GM19023 (cell line): ENCODE measurements at regions not wholly inside any gene's neighbourhood (a gene's known extent, or its start where the extent isn't known, plus 50 kb on each side); places are given as distances from the start of the nearest gene placed in this dataset.
"Not testable (repeated sequence)": the region's sequence is repeated elsewhere in the genome, so short reads cannot be mapped to it uniquely, and the experiment has no call there.

ENCODE experiments used
- ATAC-seq: cut with Tn5 transposase; IDR thresholded peaks from one replicate; pipeline ENCODE4 v1.9.1; 2021; ENCODE audit warnings: mild to moderate bottlenecking, moderate library complexity; ENCODE audit not compliant: unreplicated experiment

DNA sequence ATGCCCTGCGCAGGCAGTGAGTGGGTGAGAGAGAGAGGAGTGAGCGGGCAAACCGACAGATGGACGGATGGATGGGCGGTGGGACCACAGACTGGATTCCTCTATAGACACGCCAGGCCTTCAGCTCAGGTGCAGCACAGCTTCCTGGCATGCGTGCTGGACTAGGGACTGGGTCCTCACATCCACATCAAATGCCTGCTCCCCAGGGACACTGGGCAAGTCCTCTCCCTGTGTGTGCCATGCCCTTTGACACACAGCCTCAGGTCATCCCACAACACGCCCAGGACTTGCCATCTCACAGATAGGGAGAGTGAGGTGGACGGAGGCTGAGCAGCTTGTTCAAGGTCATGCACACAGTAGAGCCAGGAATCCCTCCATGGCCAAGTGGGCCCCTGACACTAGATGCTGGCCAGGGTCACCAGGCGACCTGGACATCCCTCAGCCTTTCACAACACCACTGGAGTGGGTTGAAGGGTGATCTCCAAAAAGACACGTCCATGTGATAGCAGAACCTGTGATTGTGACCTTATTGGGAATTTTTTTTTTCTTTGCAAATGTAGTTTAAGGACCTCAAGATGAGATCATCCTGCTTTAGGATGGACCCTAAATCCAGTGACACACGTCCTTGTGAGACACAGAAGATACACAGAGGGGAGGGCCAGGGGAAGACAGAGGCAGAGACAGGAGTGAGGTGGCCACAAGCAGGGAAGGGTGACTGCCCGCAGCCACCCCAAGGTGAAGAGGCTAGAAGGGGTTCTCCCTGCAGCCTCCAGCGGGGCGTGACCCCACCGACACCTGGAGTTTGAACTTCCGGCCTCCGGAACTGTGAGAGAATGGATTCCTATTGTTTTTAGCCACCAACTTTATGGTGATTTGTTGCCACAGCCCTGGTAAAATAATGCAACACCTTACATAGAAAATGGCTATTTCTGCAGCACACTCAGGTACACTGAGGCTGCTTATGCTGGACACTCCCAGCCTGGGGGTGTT is 155.0 kb upstream of the CHST15 start:
- ATAC-seq, result no peak

DNA sequence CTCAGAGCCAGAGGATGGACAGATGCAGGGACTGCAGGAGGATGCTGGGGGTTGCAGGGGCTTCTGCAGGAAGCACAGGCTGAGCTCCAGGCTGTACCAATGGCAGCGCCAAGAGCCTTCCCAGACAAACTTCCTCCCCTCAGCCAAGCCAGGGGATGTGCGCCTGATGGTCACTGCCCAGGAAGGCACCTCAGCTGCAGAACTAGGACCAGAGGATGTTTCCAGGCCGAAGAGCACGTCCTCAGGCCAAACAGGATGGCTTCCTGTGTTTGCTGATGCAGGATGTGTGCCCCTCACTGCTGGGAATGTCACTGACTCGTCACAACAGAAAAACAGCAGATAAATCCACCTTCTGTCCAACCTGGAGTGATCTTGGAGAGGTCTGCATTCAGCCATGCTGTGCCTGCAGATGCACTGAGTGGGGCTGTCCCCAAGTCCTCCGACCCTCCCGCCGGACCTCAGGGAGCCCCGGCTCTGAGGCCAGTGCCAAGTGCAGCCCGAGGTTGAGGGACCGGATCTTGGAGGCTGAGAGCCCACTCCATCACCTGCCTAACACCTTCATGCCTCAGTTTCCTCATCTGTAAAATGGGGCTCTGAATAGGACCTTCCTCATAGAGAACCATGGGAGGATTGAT is 152.5 kb upstream of the CHST15 start:
- ATAC-seq, result no peak

DNA sequence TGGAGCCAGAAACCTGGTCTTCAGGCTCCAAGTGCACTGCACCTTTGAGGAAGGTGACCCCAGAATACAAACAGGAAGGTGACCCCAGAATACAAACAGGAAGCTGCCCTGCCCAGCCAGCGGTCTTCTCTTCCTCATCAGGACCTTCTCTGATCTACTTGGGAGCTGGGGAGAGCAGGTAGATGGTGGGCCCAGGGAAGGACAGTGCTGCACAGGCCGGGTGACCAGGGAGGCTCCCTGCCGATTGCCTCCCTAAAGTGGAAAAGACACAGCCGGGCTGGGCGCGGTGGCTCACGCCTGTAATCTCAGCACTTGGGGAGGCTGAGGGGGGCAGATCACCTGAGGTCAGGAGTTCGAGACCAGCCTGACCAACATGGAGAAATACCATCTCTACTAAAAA is 151.8 kb upstream of the CHST15 start:
- no peak for ATAC-seq

DNA sequence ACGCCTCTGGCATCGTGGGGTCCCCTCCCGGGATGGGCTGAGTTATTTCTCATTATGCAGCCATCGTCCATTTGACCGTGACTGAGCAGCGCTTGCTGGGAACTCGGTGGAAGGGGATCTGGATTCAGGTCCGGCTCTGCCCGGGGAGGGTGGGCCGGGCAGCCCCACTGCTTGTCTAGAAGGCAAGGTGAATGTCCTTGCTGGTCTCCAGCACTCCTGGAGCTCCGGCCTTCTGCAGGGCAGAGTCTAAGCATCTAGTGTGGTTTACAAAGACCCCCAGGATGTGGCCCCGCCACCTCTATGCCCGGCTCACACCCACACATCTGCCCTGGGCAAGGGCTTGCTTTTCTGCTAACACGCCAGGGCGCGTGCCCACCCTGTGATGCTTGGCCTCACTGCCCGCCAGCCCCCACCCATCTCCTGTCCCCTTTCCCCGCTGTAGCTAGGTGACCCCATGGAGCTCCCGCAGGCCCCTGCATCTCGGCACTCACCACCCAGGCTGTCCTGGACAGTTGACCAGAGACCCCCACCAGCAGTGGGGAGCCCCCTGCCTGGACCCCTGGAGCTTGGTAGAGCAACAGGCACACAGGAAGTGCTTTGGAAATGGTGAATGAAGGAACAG is 151.0 kb upstream of the CHST15 start:
- no peak for ATAC-seq

DNA sequence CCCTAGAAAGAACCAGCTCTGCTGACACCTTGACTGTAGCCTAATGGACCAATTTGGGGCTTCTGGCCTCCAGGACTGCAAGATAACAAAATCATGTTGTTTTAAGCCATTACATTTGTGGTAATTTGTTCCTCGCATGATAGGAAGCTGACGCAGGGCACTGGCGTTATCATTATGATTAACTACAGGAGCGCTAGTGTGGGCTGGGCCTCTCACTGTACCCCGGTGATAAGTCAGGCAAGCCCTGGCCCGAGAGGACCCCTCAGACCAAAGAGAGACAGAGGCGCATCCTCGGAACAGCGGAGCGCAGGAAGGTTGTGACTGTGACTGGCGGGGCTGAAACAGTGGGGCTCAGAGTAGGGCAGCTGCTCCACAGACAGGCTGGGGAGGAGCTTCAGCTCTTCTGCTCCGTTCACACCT is 150.3 kb upstream of the CHST15 start:
- ATAC-seq, result no peak

DNA sequence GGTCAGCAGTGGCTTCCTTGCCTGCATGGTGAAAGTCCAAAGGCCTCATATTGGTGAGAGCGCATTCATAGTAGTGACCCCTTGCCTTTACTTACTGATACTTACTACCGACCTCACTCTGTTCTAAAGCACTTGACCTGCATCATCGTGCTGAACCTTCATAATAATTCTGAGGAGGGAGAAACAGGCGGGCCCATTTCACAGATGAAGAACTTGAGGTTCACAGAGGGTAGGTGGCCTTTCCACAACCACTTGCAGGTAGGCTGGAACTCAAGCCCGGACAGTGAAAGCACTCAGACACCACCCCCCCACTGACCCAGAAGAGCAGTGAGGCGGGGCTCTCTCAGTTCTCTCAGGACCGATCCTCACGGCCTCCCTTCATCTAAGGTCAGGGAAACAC is 149.4 kb upstream of the CHST15 start:
- ATAC-seq, result no peak

DNA sequence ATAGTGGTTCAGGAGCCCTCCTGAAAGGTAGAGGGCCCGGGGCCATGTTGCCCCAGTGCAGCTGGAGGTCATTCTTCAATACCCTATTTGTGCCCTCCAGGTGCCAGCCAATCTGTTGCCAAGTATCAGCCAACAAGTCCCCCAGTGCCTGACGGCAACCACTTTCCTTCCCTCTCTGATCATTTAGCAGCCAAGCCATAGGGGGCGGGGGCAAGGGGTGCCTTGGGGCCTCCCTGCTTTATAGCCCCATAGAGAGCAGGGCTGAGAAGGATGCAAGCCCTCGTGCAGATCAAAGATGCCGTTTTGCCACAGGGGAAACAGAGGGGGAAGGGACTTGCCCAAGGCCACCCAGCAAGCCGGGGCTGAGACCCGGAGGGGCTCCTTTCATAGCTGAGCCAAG is 149.0 kb upstream of the CHST15 start:
- no peak for ATAC-seq

DNA sequence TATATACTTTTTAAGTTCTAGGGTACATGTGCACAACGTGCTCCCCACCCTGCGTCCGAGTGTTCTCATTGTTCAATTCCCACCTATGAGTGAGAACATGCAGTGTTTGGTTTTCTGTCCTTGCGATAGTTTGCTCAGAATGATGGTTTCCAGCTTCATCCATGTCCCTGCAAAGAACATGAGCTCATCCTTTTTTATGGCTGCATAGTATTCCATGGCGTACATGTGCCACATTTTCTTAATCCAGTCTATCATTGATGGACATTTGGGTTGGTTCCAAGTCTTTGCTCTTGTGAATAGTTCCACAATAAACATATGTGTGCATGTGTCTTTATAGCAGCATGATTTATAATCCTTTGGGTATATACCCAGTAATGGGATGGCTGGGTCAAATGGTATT is 148.1 kb upstream of the CHST15 start:
- ATAC-seq, result not testable (repeated sequence)

DNA sequence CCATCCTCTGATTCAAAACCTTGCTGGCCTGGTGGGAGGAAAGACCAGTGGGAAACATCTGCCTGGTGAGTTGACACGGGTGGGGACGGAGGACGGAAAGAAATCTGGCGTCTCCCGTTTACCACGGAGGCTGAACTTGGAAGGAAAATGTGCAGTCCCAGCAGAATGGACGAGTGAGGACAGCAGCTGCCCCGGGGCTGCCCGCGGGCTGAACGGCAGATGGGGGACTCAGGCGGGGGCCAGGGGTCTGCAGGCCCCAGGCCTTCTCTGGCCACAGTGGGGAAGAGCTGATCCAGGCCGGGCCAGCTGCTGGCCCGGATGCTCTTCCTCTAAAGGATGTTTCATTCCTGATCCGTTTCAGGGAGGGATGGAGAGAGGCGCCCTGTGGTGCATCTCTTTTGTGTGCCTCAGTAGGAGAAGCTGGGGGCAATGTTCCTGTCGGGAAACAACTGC is 147.5 kb upstream of the CHST15 start:
- no peak for ATAC-seq

DNA sequence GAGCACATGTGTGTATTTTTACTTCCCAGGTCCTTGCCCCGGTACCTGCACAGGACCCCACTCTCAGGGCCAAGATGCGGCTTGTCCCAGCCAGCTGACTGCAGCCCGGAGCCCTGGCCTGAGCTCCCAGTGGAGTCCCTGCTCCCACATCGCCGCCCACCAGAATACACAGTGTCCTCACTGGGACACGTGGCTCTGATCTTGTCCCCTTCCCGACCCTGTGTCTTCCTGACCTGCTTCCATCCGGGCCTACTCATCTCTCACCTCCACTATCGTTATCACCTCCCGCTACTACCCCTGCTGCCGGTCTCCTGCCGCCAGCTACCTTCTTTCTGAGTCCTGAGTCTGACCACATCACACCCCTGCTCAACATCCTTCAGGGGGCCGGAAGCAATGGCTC is 146.3 kb upstream of the CHST15 start:
- no peak for ATAC-seq

DNA sequence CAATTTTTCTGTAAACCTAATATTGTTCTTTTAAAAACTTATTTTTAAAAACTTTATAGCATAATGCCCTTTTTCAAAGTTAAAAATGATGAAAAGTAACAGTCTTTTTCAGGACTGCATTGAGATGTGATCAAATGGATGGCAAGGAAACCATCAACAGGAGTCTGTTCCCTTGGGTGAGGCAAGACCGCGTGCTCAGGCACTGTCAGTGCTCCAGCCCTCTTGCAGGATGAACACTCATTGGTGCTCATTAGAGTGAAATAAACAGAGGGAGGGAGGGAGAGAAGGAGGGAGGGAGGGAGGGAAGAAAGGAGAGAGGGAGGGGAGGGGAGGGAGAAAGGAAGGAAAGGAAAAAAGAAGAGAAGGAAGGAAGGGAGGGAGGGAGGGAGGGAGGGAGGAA is 145.7 kb upstream of the CHST15 start:
- ATAC-seq, result no peak

DNA sequence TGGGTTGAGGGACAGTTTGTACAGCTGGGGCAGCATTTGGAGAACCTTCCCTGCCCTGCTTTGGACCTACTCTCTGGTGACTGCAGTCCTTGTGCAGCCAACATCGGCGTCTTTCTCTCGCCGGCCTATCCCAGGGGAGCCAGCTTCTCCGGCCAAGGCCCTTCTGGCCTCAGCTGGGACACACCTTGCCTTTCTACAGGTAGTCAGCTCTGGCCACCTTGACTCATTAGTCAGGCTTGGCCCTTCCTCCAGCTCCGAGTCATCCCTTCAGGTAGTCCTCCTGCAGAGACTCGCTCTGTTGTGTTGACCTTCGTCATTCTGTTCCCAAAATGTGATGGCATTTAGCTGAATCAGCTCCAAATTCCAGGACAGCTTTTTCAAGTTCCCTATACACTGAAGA is 145.0 kb upstream of the CHST15 start:
- ATAC-seq, result no peak

DNA sequence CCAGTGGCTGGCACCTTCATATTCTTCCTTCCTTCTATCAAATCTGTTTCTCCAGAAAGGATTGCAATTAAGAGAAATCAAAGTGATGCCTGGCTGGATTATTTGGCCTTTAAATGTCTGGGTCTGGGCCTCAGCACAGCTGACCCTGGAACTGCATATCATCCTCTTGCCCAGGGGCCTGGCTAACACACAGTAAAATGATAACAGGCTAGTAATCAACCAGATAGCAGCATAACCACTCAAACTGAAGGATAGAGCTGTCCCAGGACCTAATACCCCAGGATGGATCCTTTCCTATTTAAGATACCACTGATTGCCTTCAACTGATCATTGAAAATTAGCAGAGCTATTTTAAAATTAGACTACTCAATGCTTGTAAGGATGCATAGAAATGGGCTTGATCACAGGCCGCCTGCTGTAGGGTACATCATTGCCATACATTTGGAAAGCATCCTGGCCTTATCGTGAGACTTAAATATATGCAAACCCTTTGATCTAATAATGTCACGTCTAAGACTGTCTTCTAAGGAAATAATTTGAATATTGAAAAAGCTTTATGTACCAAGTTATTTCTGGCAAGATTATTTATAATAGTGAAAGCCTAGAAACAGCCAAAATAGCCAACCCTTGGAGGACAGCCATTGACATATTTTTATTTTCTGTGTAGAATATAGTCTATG is 144.0 kb upstream of the CHST15 start:
- ATAC-seq, result no peak

DNA sequence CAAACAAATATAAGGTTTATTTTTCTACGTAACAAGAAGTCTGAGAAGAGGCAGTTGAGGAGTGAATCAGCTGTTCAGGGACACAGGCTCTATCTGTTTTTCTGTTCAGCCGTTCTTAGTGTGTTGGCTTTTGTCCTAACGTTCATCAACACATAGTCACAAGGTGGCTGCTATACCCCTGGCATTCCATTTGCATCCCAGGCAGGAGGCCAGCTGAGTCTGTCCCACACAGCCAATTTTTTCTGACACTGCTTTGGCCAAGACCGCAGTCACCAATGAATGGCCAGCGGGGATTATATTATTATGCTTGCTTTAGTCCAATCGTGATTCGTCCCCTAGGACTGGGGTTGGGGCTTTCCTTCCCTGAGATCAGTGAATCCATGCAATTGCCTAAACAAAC is 143.4 kb upstream of the CHST15 start:
- no peak for ATAC-seq

DNA sequence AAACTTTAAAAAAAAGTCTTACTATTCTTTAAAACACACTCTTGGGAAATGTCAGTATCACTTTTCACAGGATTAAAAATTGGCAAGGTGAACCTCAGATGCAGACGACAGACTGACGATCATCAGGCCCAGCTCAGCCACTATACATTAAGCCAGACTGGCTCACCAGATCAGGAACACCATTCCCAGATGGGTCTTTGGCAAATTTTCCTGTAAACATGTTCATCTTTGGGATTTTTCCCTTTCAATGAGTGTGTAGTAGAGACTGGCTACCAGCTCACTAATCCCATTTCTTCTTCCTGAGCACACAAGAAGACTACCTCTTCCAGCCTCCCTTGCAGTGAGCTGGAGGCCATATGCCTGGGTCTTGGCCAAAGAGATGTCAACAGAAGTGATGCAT is 142.7 kb upstream of the CHST15 start:
- no peak for ATAC-seq

DNA sequence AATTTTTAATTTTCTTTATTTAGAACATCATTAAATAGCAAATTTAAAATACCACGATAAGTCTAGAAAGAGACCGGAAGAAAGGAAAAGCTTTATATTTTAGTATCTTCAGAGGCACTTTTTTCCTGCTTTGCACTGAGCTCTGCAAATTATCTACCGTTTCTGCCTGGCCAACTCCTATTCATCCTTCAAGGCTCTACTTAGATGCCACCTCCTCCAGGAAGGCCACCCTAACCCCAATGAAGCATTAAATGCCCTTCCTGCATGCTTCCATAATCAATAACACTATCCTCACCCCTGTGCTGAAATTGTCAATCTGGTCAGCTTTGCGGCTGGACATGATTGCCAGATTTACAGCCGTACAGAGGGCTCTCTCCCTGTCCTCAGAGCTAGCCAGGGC is 141.8 kb upstream of the CHST15 start:
- ATAC-seq, result no peak

DNA sequence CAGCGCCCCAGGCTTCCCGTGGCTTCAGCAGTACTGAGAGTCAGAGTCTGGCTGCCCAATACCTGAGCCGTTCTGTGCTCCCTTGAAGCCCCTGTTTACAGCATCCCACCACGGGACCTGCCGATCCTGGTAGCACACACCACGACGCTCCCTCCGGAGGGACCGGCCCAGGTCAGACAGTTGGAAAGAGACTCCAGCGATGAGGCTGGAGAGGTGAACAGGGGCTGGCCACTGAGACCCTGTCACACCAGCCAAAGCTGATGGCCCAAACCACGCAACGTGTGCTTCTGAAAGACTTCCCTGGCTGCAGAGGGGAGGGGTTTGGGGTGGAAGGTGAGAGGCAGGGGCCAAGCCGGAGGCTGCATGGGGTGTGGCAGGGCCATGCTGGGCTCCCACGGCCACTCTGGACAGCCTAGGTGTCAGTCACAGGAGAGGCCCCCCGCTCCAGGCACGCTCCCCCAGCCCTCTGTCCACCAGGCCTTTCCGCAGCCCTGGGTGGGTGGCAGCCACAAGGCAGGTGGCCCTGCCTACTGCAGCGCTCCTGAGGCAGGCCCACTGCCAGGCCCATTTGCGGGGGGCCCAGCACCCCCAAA is 140.2 kb upstream of the CHST15 start:
- no peak for ATAC-seq

DNA sequence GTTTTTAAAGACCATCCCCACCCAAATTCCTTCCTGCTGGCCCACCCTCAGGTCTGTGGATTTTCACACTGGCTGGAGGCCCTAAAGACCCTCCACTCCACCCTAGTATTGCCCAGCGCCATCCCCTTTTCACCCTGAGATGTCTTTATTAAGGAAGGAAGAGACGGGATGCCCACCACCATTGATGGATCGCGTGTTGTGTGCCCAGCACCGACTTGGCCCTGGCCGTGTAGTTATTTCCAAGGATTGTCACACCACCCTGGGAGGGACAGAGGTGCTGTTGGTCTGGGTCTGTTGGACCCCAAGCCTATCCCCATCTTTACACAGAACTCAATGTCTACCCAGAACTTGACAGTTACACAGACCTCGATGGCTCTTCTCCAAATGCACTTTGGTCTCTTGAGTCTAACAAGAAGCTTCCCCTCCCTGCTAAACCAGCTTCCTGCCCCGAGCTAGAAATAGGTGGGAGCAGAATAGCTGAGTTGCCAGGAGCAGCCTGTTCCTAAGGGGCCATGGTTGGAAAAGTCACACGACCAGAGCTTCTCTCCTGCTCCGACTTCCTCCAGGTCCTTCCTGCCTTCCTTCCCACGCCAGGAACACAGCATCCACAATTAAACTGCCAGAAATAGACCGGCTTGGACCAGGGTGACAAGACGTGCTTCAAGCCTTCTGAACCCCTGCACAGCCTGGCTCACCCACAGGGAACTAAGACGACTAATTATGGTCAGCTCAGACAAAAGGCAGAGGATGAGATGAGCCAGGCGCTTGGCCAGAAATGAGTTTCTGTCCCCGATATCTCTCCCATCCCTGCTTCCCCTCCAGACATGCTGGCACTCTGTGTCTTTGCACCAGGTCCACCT is 139.5 kb upstream of the CHST15 start:
- ATAC-seq, result no peak

DNA sequence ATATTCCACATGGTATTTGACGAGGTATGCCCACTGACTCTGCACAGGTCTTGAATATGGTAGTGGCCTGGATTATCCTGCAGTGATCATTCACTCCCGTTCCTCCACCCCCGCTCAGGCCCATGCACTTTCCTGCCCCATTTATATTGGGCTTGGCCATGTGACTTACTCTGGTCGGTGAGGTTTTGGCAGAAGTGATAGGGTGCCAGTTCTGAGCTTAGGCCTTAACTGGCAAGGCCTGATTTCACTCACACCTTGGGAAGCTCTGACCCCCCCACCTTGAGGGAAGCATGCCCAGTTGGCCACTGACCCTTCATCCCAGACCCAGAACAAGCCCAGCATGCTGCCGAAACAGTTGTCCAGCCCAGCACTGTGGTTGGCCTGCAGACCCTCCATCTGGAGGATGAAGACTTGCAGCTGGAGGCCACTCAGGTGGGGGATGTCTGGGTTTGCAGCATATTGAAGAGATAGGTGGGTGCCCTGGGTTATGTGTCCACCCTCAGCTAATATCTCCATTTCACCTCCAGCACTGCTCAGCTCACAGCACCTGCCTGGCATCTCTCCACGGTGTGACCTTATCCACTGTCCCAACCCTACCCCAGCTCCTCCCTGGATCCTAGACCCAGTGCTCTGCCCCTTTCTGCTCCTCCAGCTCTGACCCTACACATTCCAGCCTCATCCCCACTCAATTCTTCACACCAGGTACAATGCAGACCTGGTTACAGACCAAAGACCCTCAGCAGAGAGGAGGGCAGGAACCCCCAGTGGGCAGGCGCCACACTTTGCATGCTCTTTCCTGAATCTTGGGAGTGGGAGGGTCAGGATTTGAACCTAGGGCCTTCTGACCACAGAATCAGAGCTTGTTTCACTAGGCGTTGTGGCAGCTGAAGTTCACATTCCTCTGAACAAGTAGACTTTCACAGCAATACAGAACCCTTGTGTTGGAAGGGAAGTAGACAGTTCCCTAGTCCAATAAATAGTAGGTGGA is 138.1 kb upstream of the CHST15 start:
- no peak for ATAC-seq
